Calu3 (cell line): ENCODE measurements at regions not wholly inside any gene's neighbourhood (a gene's known extent, or its start where the extent isn't known, plus 50 kb on each side); places are given as distances from the start of the nearest gene placed in this dataset.
A peak's percentile ranks its signal among the peaks of the same experiment; 100 is the strongest.

Experiments used
- BruUV-seq: library from RNA; stranded (reverse); fragments of 400-500 nt; replicated peaks from 2 replicates; lab custom pipeline; 2021; lab: Mats Ljungman, UMichigan
- CTCF ChIA-PET: fragments of 300-600 bp; sonication (Branson Sonifier 250); formaldehyde crosslinking; loops from one replicate; lab custom pipeline; 2022; ENCODE audit warnings: antibody characterized with exemption; lab: Charles Lee
- DNase-seq: peaks from one replicate; pipeline ENCODE4 v3.0.0; 2022
- H3K27ac Mint-ChIP-seq: one replicate; pipeline ENCODE4 v1.8.0; 2022; ENCODE audit warnings: mixed read lengths; ENCODE audit not compliant: unreplicated experiment
- H3K27me3 Mint-ChIP-seq: one replicate; pipeline ENCODE4 v1.8.0; 2022; ENCODE audit warnings: mixed read lengths; ENCODE audit not compliant: unreplicated experiment
- H3K36me3 Mint-ChIP-seq: one replicate; pipeline ENCODE4 v1.8.0; 2022; ENCODE audit warnings: mild to moderate bottlenecking, moderate library complexity, mixed read lengths; ENCODE audit not compliant: insufficient read depth, unreplicated experiment
- H3K4me1 Mint-ChIP-seq: one replicate; pipeline ENCODE4 v1.8.0; 2022; ENCODE audit warnings: mild to moderate bottlenecking, low read depth, mixed read lengths; ENCODE audit not compliant: unreplicated experiment
- H3K4me3 Mint-ChIP-seq: one replicate; pipeline ENCODE4 v1.8.0; 2022; ENCODE audit warnings: mild to moderate bottlenecking, low read depth, moderate library complexity, mixed read lengths; ENCODE audit not compliant: unreplicated experiment
- H3K9me3 Mint-ChIP-seq: one replicate; pipeline ENCODE4 v1.8.0; 2022; ENCODE audit warnings: low read depth, mixed read lengths; ENCODE audit not compliant: unreplicated experiment
- intact Hi-C: fragments of 100-400 bp; cut with micrococcal nuclease; formaldehyde crosslinking; loops from one replicate; pipeline ENCODE4 v1.10.0; 2022; ENCODE audit not compliant: unreplicated experiment
- TF ChIP-seq, protein P1 (sequence below): fragments of 200-600 bp; IDR thresholded peaks from one replicate; pipeline ENCODE4 v1.8.0; 2022; ENCODE audit warnings: antibody characterized with exemption; ENCODE audit not compliant: unreplicated experiment

DNA sequence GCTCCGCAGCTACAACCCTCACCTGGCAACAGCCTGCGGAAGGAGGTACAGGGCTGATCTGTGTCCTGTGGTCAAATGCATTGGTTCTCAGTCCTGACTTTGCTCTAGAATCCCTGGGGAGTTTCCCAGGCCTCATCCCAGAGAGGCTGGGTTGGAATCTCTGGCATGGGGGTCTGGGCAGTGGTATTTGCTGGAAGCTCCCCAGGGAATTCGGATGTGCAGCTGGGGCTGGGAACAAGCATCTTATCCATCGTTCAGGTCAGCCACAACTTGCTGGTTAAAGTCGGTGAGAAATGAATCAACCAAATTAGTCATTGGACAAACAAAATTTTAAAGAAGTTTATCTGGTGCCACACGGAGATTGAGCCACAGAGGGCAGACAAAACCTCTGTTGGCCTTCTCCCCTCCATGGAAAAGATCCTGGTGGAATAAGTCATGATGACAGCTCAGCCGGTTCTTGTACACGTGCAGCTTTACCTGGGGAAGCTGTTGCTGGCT, 231.2 kb downstream of the FOXL1 start:
- H3K4me1 Mint-ChIP-seq: no peaks in the 10 kb centered on the region
- no peak overlapping the region for H3K27ac Mint-ChIP-seq
- peak; percentile 52 for DNase-seq
- no peaks in the 10 kb centered on the region for H3K9me3 Mint-ChIP-seq
- H3K27me3 Mint-ChIP-seq: peaks cover 12% of the 10 kb centered on the region
- TF ChIP-seq, protein P1, sequence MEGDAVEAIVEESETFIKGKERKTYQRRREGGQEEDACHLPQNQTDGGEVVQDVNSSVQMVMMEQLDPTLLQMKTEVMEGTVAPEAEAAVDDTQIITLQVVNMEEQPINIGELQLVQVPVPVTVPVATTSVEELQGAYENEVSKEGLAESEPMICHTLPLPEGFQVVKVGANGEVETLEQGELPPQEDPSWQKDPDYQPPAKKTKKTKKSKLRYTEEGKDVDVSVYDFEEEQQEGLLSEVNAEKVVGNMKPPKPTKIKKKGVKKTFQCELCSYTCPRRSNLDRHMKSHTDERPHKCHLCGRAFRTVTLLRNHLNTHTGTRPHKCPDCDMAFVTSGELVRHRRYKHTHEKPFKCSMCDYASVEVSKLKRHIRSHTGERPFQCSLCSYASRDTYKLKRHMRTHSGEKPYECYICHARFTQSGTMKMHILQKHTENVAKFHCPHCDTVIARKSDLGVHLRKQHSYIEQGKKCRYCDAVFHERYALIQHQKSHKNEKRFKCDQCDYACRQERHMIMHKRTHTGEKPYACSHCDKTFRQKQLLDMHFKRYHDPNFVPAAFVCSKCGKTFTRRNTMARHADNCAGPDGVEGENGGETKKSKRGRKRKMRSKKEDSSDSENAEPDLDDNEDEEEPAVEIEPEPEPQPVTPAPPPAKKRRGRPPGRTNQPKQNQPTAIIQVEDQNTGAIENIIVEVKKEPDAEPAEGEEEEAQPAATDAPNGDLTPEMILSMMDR: no peak
- H3K36me3 Mint-ChIP-seq: no peaks in the 10 kb centered on the region
- no peak overlapping the region for H3K4me3 Mint-ChIP-seq
- intact Hi-C loops: no loop called here
- no TSS peak for BruUV-seq
- CTCF ChIA-PET: interaction anchor here (0.6 to 2.2 kb wide), 3 partner anchors 11 to 388 kb away, joined by 4 to 8 read pairs (median 4); no protein-coding TSS in a partner anchor

DNA sequence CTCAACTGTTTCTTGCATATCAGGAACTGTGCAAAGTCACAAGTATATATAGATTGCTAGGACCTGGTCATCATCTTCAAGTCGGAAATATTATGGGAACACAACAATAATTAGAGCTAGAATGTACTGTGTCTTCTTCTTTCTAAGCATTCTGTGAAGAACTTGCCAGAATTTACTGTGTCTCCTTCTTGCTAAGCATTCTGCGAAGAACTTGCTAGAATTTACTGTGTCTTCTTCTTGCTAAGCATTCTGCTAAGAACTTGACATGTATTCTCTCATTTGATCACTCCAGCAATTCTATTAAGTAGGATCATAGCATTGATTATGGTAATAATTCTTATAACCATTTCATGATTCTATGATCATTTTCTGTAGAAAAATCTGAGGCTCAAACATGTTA, 231.7 kb downstream of the FOXL1 start:
- no peak for DNase-seq
- intact Hi-C loops: loop anchor here (10.0 kb wide), 1 partner anchor 255 kb away; no protein-coding TSS in a partner anchor
- Mint-ChIP-seq H3K27me3 (peaks cover 12% of the 10 kb centered on the region), H3K4me1 (no peaks in the 10 kb centered on the region), H3K27ac (no peak overlapping the region), H3K36me3 (no peaks in the 10 kb centered on the region), H3K9me3 (no peaks in the 10 kb centered on the region), H3K4me3 (no peak overlapping the region)
- no TSS peak for BruUV-seq
- CTCF ChIA-PET: interaction anchor here (1.7 to 2.2 kb wide), 2 partner anchors 11 to 234 kb away, joined by 4 to 8 read pairs; no protein-coding TSS in a partner anchor
- TF ChIP-seq, protein P1: no peak

DNA sequence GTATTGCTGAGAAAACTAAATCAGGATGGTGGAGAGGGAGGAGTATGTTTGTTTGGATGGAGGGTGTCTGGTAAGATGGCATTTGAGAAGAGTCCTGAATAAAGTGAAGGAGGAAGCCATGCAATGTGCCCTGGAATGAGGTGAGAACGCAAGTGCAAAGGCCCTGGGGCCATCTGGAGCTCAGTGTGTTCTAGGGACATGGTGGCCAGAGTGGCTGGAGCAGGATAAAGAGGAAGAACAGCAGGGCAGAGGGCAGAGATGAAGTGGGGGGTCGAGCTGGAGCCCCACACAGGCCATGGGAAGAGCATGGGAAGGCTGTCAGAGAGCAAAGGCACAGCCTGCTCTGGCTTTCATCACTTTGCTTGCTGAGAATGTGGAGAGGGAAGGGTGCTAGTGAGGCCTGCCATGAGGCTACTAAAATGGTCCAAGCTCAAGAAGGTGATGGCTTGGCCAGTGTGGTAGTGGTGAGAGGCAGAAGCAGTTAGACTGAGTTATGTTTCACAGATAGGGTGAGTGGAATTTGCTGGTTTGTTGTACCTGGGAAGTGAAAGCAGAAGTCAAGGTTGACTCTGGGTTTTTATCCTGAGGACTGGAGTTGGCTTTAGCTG, 234.1 kb downstream of the FOXL1 start:
- Mint-ChIP-seq H3K27me3 (peaks cover 4% of the 10 kb centered on the region), H3K27ac (no peak overlapping the region), H3K4me3 (no peak overlapping the region), H3K36me3 (no peaks in the 10 kb centered on the region), H3K4me1 (no peaks in the 10 kb centered on the region), H3K9me3 (no peaks in the 10 kb centered on the region)
- intact Hi-C loops: loop anchor here (10.0 kb wide), 1 partner anchor 252 kb away; no protein-coding TSS in a partner anchor
- TF ChIP-seq, protein P1: no peak
- DNase-seq: no peak
- CTCF ChIA-PET: no interaction called here
- no TSS peak for BruUV-seq

DNA sequence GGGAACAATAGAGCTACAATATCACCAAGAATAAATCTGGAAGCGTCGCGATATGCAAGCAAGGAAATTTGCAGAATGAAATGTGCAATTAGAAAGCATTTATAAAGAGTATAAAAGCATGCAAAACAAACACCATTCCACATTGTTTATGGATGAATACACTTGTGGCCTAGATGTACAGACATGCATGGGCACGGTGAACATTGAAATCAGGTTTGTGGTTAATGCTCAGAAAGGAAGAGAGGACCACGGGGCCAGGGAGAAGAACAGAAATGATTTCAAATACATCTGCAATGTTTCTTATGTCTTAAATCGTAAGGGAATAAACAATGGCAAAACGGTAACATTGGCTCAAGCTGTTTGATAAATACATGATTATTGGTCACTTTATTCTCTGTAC, 235.9 kb downstream of the FOXL1 start:
- no peak overlapping the region for H3K27ac Mint-ChIP-seq
- H3K4me1 Mint-ChIP-seq: peaks cover 7% of the 10 kb centered on the region
- no peak overlapping the region for H3K4me3 Mint-ChIP-seq
- no peaks in the 10 kb centered on the region for H3K36me3 Mint-ChIP-seq
- TF ChIP-seq, protein P1: no peak
- no TSS peak for BruUV-seq
- no peaks in the 10 kb centered on the region for H3K9me3 Mint-ChIP-seq
- CTCF ChIA-PET: interaction anchor here (0.6 kb wide), 1 partner anchor 23 kb away, joined by 3 read pairs; no protein-coding TSS in a partner anchor
- no peak for DNase-seq
- intact Hi-C loops: loop anchor here (10.0 kb wide), 1 partner anchor 251 kb away; no protein-coding TSS in a partner anchor
- H3K27me3 Mint-ChIP-seq: peaks cover 8% of the 10 kb centered on the region
